GM12874 (cell line): ENCODE measurements at regions not wholly inside any gene's neighbourhood (a gene's known extent, or its start where the extent isn't known, plus 50 kb on each side); places are given as distances from the start of the nearest gene placed in this dataset.

Source experiments
- TF ChIP-seq, protein P1 (sequence below): IDR thresholded peaks from 2 replicates; pipeline ENCODE4 v1.5.1; 2011; ENCODE audit warnings: low read depth, mild to moderate bottlenecking, control low read depth, low read length, moderate library complexity; ENCODE audit not compliant: insufficient read depth

GRCh38 chr16:54694651-54695050 lies 236.0 kb upstream of the IRX5 start:
- TF ChIP-seq, protein P1, sequence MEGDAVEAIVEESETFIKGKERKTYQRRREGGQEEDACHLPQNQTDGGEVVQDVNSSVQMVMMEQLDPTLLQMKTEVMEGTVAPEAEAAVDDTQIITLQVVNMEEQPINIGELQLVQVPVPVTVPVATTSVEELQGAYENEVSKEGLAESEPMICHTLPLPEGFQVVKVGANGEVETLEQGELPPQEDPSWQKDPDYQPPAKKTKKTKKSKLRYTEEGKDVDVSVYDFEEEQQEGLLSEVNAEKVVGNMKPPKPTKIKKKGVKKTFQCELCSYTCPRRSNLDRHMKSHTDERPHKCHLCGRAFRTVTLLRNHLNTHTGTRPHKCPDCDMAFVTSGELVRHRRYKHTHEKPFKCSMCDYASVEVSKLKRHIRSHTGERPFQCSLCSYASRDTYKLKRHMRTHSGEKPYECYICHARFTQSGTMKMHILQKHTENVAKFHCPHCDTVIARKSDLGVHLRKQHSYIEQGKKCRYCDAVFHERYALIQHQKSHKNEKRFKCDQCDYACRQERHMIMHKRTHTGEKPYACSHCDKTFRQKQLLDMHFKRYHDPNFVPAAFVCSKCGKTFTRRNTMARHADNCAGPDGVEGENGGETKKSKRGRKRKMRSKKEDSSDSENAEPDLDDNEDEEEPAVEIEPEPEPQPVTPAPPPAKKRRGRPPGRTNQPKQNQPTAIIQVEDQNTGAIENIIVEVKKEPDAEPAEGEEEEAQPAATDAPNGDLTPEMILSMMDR, result no peak

GRCh38 chr16:54693864-54694263 lies 236.8 kb upstream of the IRX5 start:
- TF ChIP-seq, protein P1, result no peak

GRCh38 chr16:54690710-54691109 lies 240.0 kb upstream of the IRX5 start:
- TF ChIP-seq, protein P1, result no peak

GRCh38 chr16:54690306-54690705 lies 240.4 kb upstream of the IRX5 start:
- TF ChIP-seq, protein P1, result no peak

DNA sequence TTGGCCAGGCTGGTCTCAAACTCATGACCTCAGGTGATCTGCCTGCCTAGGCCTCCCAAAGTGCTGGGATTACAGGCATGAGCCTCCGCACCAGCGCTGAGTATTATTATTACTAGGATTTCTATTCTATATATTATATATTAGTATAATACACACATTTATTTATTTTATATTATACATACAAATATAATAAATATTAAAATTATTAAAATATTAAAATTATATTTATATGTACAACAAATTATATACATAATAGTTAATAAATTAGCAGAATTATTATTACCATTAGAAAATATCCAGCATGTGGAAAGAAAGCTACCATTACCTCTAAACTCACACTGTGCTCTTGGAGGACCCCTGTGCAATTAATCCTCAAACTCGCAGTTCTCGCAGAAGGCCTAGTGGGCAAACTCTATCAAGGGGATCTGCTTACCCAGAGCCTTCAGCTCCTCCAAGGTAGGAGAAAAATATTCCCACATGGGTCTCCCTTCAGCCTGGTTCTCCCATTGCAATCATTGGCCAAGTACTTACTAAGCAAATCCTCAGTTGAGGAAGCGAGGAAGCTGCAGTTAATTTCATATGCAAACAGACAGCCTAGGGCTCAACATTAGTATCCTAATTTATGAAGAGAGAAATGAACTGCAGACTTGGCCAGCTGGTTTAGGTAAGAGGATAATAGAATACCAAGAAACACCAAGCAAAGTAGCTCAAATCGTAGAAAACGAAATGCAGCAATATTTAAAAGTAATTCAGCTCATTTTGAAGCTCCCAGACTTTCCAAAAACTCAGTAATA lies 241.4 kb upstream of the IRX5 start:
- TF ChIP-seq, protein P1, result no peak

DNA sequence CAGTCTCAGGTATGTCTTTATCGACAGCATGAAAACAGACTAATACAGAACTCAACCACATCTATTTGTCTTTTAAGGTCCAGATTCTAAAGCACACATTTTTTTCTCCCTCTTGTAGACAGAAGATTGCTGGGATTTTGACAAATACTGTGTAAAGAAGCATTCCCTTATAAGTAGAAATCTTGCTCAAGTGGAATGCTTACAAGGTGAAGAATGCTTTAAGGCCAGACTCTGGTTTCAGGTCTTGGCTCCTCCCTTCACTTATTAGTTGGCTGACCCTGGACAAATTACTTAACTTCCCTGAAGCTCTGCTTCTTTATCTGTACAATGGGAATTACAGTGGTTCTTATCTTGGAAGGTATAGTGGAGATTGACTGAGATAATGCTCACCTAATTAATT lies 242.3 kb upstream of the IRX5 start:
- TF ChIP-seq, protein P1, result no peak

DNA sequence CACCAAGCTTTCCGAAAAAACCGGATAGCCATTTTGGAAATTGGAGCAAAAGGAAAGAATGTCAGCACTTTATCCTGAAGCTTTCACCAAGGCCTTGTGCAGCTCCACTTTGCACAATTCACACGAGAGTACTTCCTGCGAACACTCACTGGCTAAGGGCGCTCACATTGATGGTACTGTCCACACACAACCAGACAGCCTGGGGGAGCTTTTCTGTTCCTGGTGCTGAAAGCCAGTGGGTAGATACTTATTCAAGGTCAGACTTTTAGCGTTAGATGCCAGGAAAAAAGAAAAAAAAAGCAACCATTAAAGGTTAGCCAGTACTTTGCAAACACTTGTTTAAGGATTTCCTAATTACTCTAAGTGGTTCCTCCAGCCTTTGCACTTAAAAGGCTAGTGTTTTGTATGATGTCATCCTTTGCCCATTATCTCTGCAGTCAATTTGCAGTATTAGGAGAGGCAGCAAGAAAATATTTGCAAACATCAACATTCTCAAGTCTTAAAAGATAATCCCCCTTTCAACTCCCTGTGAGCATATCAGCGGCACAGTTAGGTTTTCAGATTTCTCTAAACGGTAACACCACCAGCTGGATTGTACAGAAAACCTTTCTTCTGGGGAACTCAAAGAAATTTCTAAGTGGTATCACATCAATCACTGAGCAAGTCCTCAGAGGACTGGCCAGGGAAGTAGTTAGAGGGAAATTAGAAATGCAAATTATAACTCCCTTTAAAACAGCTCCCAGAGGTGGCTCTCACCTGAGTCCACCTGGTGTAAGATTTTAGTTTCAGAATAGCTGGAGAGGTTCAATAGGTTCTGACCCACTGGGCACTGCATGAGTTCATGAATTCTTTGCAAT lies 243.4 kb upstream of the IRX5 start:
- TF ChIP-seq, protein P1, result no peak
